ENCODE measurements at regions not wholly inside any gene's neighbourhood (a gene's known extent, or its start where the extent isn't known, plus 50 kb on each side); places are given as distances from the start of the nearest gene placed in this dataset.
"Not testable (repeated sequence)": the region's sequence is repeated elsewhere in the genome, so short reads cannot be mapped to it uniquely, and the experiment has no call there.

- whole genome bisulfite sequencing, 2 donors = 81 to 84% methylated on average over 7 of the region's 7 CpGs
- Histone ChIP-seq H3K36me3 (no peaks in the 10 kb centered on the region), H3K4me3 (no peak overlapping the region), H3K27me3 (no peaks in the 10 kb centered on the region), H3K9me3 (peaks cover 0 to 4% (median 0%) of the 10 kb centered on the region in 11 donors), H3K27ac (no peak overlapping the region), H3K4me1 (no peaks in the 10 kb centered on the region)
- TF ChIP-seq CTCF (IDR thresholded peaks at IDR 0.05) = no peak
- ATAC-seq = no peak
- DNase-seq = no peak
- intact Hi-C loops (cut with DNase I) = no loop called here
Measured at GRCh38 chr2:34719206-34719605, 1120.1 kb upstream of the FAM98A start.

GRCh38 chr2:34705551-34706247, 1106.6 kb upstream of the FAM98A start:
- Histone ChIP-seq H3K9me3 (peaks cover 0 to 8% (median 0%) of the 10 kb centered on the region in 11 donors), H3K4me1 (no peaks in the 10 kb centered on the region), H3K27me3 (no peaks in the 10 kb centered on the region), H3K27ac (no peak overlapping the region), H3K4me3 (no peak overlapping the region), H3K36me3 (no peaks in the 10 kb centered on the region)
- DNase-seq (no peak), ATAC-seq (no peak)
- TF ChIP-seq CTCF (IDR thresholded peaks at IDR 0.05) = no peak
- 69 to 79% methylated on average over 6 of the region's 6 CpGs for WGBS, 2 donors
- intact Hi-C loops (cut with DNase I) = no loop called here

- no peak for TF ChIP-seq CTCF (IDR thresholded peaks at IDR 0.05)
- Histone ChIP-seq H3K4me1 (no peaks in the 10 kb centered on the region), H3K9me3 (peaks cover 0 to 8% (median 0%) of the 10 kb centered on the region in 11 donors), H3K27ac (no peak overlapping the region), H3K27me3 (no peaks in the 10 kb centered on the region), H3K36me3 (no peaks in the 10 kb centered on the region), H3K4me3 (no peak overlapping the region)
- WGBS, 2 donors = 35 to 36% methylated on average over 2 of the region's 2 CpGs
- ATAC-seq (no peak), DNase-seq (no peak)
- intact Hi-C loops (cut with DNase I) = no loop called here
Measured at GRCh38 chr2:34703292-34703691, 1104.2 kb upstream of the FAM98A start.

- WGBS, 2 donors = 72 to 76% methylated on average over 6 of the region's 6 CpGs
- ATAC-seq; H3K4me1 ChIP-seq; intact Hi-C loops (cut with DNase I); H3K27ac ChIP-seq; DNase-seq; H3K27me3 ChIP-seq; H3K36me3 ChIP-seq; H3K9me3 ChIP-seq; H3K4me3 ChIP-seq: not testable (repeated sequence)
Measured at GRCh38 chr2:34702391-34702790, 1103.3 kb upstream of the FAM98A start.

GRCh38 chr2:34677591-34677990, 1078.5 kb upstream of the FAM98A start:
- H3K4me3 ChIP-seq; H3K4me1 ChIP-seq; ATAC-seq; H3K9me3 ChIP-seq; H3K36me3 ChIP-seq; H3K27me3 ChIP-seq; intact Hi-C loops (cut with DNase I); H3K27ac ChIP-seq; DNase-seq: not testable (repeated sequence)
- 87 to 91% methylated on average over 12 of the region's 12 CpGs for WGBS, 2 donors

GRCh38 chr2:34677119-34677531, 1078.0 kb upstream of the FAM98A start:
- not testable (repeated sequence) for H3K36me3 ChIP-seq, DNase-seq
- 88 to 93% methylated on average over 3 of the region's 3 CpGs for WGBS, 2 donors

More at GRCh38 chr2:34677119-34677531, 1078.0 kb upstream of the FAM98A start:
- intact Hi-C loops (cut with DNase I); H3K9me3 ChIP-seq; ATAC-seq; H3K27me3 ChIP-seq; H3K4me3 ChIP-seq; H3K4me1 ChIP-seq; H3K27ac ChIP-seq: not testable (repeated sequence)

Measured in heart right ventricle (tissue), 16 donors.